Mesenchymal stem cell (in vitro differentiated cells and primary cell): ENCODE measurements at regions not wholly inside any gene's neighbourhood (a gene's known extent, or its start where the extent isn't known, plus 50 kb on each side); places are given as distances from the start of the nearest gene placed in this dataset. TPM values are rescaled to one million over a fixed set of nuclear protein-coding genes. Genes with fewer than 3 reads are reported as not detected.
A peak's percentile ranks its signal among the peaks of the same experiment; 100 is the strongest.

ENCODE experiments used
- DNase-seq: peaks from one replicate; pipeline ENCODE4 v3.0.0-alpha.2; 2013
- H2AFZ ChIP-seq: one replicate; pipeline ENCODE4 v1.6.1; 2013; ENCODE audit warnings: low read depth, mild to moderate bottlenecking, control low read depth, inconsistent platforms, low read length, moderate library complexity
- H2AK5ac ChIP-seq: 2 replicates; pipeline ENCODE4 v1.6.1; 2013; ENCODE audit warnings: low read length, moderate library complexity, mild to moderate bottlenecking, inconsistent platforms; ENCODE audit not compliant: severe bottlenecking
- H2BK120ac ChIP-seq: one replicate; pipeline ENCODE4 v1.6.1; 2013; ENCODE audit warnings: low read depth, mild to moderate bottlenecking, inconsistent platforms, low read length, moderate library complexity
- H2BK12ac ChIP-seq, 2 experiments: one replicate each; pipeline ENCODE4 v1.6.1; 2013; ENCODE audit warnings: inconsistent platforms in 2 of 2, low read length in 2 of 2, mild to moderate bottlenecking in 2 of 2, moderate library complexity in 2 of 2, control low read depth in 1 of 2
- H2BK15ac ChIP-seq: one replicate; pipeline ENCODE4 v1.6.1; 2013; ENCODE audit warnings: mild to moderate bottlenecking, low read depth, inconsistent platforms; ENCODE audit not compliant: poor library complexity, severe bottlenecking
- H2BK5ac ChIP-seq: 2 replicates; pipeline ENCODE4 v1.6.1; 2013; ENCODE audit warnings: low read depth, mild to moderate bottlenecking, low read length, control low read depth, inconsistent platforms; ENCODE audit not compliant: poor library complexity, severe bottlenecking
- H3K14ac ChIP-seq, 2 experiments: one replicate each; pipeline ENCODE4 v1.6.1; 2013; ENCODE audit warnings: inconsistent platforms in 2 of 2, low read length in 2 of 2, control low read depth in 1 of 2, mild to moderate bottlenecking in 1 of 2, moderate library complexity in 1 of 2
- H3K18ac ChIP-seq, 2 experiments: one replicate each; pipeline ENCODE4 v1.6.1; 2013; ENCODE audit warnings: inconsistent platforms in 2 of 2, low read length in 2 of 2, control low read depth in 1 of 2, low read depth in 1 of 2, mild to moderate bottlenecking in 1 of 2
- H3K23ac ChIP-seq, 2 experiments: one replicate each; pipeline ENCODE4 v1.6.1; 2013; ENCODE audit warnings: inconsistent platforms in 2 of 2, low read length in 2 of 2, mild to moderate bottlenecking in 2 of 2, moderate library complexity in 2 of 2, control low read depth in 1 of 2
- H3K27ac ChIP-seq: 2 replicates; pipeline ENCODE4 v1.5.1; 2013; ENCODE audit warnings: mild to moderate bottlenecking, moderate library complexity, low read length, control low read depth, inconsistent platforms; ENCODE audit not compliant: poor library complexity, severe bottlenecking
- H3K27me3 ChIP-seq, 2 experiments: 2 replicates each; pipeline versions ENCODE4 v1.6.1 to v1.7.0; 2013; ENCODE audit warnings: low read length in 2 of 2, mild to moderate bottlenecking in 2 of 2, moderate library complexity in 2 of 2, control low read depth in 1 of 2, inconsistent platforms in 1 of 2; ENCODE audit not compliant: control insufficient read depth in 1 of 2, insufficient read depth in 1 of 2
- H3K36me3 ChIP-seq, 2 experiments: 2 replicates each; pipeline versions ENCODE4 v1.6.1 to v1.7.0; 2013; ENCODE audit warnings: low read length in 2 of 2, control low read depth in 1 of 2, inconsistent platforms in 1 of 2, low read depth in 1 of 2, mild to moderate bottlenecking in 1 of 2; ENCODE audit not compliant: insufficient read depth in 2 of 2, control insufficient read depth in 1 of 2
- H3K4ac ChIP-seq, 2 experiments: one replicate each; pipeline ENCODE4 v1.6.1; 2013; ENCODE audit warnings: inconsistent platforms in 2 of 2, low read length in 2 of 2, mild to moderate bottlenecking in 2 of 2, moderate library complexity in 2 of 2, control low read depth in 1 of 2, low read depth in 1 of 2
- H3K4me1 ChIP-seq: 2 replicates; pipeline ENCODE4 v1.6.1; 2013; ENCODE audit warnings: low read depth, low read length, control low read depth; ENCODE audit not compliant: control insufficient read depth, insufficient read depth
- H3K4me2 ChIP-seq: 2 replicates; pipeline ENCODE4 v1.6.1; 2013; ENCODE audit warnings: low read length, mild to moderate bottlenecking, inconsistent platforms; ENCODE audit not compliant: poor library complexity, severe bottlenecking
- H3K4me3 ChIP-seq, 2 experiments: 2 replicates each; pipeline versions ENCODE4 v1.5.1 to v1.7.0; 2013; ENCODE audit warnings: low read length in 2 of 2, mild to moderate bottlenecking in 2 of 2, control low read depth in 1 of 2, low read depth in 1 of 2; ENCODE audit not compliant: insufficient read depth in 1 of 2
- H3K79me1 ChIP-seq: replicated peaks from 2 replicates; pipeline ENCODE4 v1.6.1; 2013; ENCODE audit warnings: mild to moderate bottlenecking, control low read depth, low read length, inconsistent platforms; ENCODE audit not compliant: poor library complexity, severe bottlenecking
- H3K9ac ChIP-seq: 2 replicates; pipeline ENCODE4 v1.7.0; 2013; ENCODE audit warnings: mild to moderate bottlenecking, low read length, moderate library complexity
- H3K9me3 ChIP-seq: 2 replicates; pipeline ENCODE4 v1.7.0; 2013; ENCODE audit warnings: mild to moderate bottlenecking, low read length; ENCODE audit not compliant: control insufficient read depth
- H4K8ac ChIP-seq: one replicate; pipeline ENCODE4 v1.6.1; 2013; ENCODE audit warnings: inconsistent platforms, mild to moderate bottlenecking, low read length, moderate library complexity
- H4K91ac ChIP-seq: one replicate; pipeline ENCODE4 v1.6.1; 2013; ENCODE audit warnings: mild to moderate bottlenecking, low read length, inconsistent platforms
- WGBS: methylation state at CpG from one replicate; pipeline ENCODE4 v1.1.7; 2013; ENCODE audit warnings: mixed read lengths; 5-methylcytosine and 5-hydroxymethylcytosine counted together
- small RNA-seq: library from polyadenylated mRNA; stranded (forward); fragments of <200 nt; extraction: miRNeasy Mini kit (QIAGEN cat#:217004); gene quantifications from one replicate; pipeline ENCODE3, GENCODE V24; 2013; ENCODE audit warnings: low read depth

DNA sequence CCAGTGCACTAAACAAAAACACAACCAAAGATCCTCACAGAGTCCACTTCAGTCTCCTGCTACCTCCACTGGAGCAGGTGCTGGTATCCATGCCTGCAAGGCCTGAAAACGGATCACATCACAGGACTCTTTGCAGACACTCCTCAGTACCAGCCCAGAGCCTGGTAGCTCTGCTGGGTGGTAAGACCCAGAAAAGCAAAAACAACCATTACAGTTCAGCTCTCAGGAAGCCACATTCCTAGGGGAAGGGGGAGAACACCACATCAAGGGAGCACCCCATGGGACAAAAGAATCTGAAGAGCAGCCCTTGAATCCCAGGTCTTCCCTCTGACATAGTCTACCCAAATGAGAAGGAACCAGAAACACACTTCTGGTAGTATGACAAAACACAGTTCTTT lies 52.5 kb upstream of the PFN2 start:
- Histone ChIP-seq H2BK12ac (no peak overlapping the region), H2BK5ac (no peak overlapping the region), H3K27ac (no peak overlapping the region), H3K9me3 (peaks cover 20% of the 10 kb centered on the region), H2BK15ac (no peak overlapping the region), H4K91ac (no peak overlapping the region), H3K27me3 (no peaks in the 10 kb centered on the region), H3K4me1 (peaks cover 9% of the 10 kb centered on the region), H3K79me1 (no peaks in the 10 kb centered on the region), H3K18ac (no peak overlapping the region), H2BK120ac (no peak overlapping the region), H2AK5ac (no peak overlapping the region), H3K14ac (no peak overlapping the region), H3K4ac (no peak overlapping the region), H3K36me3 (no peaks in the 10 kb centered on the region), H3K4me3 (no peak overlapping the region), H3K9ac (no peak overlapping the region), H2AFZ (no peak overlapping the region), H3K4me2 (no peak overlapping the region), H3K23ac (no peak overlapping the region), H4K8ac (no peak overlapping the region)
- 82% methylated on average over 1 of the region's 1 CpG for WGBS
- DNase-seq = no peak

DNA sequence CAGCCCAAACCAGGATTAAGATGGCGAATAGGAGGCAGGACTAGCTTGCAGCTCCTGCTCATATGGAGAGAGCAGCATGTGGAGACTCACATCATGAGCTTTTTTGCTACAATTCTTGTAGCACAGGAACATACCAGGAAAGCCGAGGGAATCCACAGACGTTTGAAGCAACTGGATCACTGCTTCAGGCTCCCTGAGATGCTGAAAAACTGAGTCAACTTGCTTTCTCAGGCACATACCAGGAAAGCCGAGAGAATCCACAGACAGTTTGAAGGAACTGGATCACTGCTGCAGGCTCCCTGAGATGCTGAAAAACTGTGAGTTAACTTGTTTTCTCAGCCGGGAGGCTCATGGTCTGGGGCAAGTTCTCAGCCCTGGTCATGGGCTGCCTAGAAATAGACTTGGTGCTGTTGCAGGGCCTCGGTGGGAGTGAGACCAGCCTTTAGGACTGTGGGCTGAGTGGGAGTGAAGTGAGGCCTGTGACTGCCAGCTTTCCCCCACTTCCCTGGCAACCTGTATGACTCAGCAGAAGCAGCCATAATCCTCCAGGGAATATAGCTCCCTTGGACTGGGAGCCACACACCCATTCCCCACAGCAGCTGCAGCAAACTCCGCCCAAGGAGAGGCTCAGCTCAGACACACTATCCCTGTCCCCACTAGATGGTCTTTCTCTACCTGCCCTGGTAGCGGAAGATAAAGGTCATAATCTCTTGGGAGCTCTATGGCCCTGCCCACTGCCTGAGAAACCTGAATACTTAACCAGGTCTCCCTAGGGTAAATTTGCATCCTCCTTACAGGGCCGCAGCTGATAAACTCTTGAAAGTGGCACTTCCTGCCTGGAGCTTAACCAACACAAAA lies 51.9 kb upstream of the PFN2 start:
- 87% methylated on average over 9 of the region's 9 CpGs for whole genome bisulfite sequencing
- Histone ChIP-seq H3K18ac (peak overlapping the region in 1 of 2 experiments; percentile 21), H3K4me3 (no peak overlapping the region), H2BK12ac (no peak overlapping the region), H2BK5ac (no peak overlapping the region), H3K9ac (no peak overlapping the region), H4K8ac (peak overlapping the region; percentile 7), H2BK15ac (no peak overlapping the region), H4K91ac (peak overlapping the region; percentile 39), H3K23ac (no peak overlapping the region), H3K4me1 (peaks cover 9% of the 10 kb centered on the region), H3K27me3 (no peaks in the 10 kb centered on the region), H3K9me3 (peaks cover 20% of the 10 kb centered on the region), H2AK5ac (no peak overlapping the region), H3K36me3 (no peaks in the 10 kb centered on the region), H2BK120ac (no peak overlapping the region), H3K4ac (peak overlapping the region in 1 of 2 experiments; percentile 64), H2AFZ (no peak overlapping the region), H3K79me1 (no peaks in the 10 kb centered on the region), H3K4me2 (no peak overlapping the region), H3K27ac (no peak overlapping the region), H3K14ac (no peak overlapping the region)
- no peak for DNase-seq

DNA sequence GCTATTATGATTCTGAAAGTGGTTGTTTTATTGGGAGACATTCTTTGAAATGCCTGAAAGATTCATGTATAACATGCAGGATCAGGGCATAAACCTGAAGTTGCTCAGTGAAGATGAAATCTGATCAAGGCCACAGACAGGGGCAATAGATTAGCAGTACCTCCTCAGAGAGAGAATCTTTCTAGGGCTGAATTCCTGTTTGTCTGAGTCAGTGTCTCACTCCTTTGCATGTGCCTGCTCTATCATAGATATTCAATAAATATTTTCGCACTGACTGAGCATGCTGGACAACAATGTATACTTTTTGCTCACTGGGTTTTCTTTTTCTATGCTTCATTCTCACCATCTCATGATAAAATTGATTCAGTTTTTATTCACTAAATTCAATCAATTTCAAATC lies 49.8 kb upstream of the PFN2 start:
- 26% methylated on average over 1 of the region's 1 CpG for WGBS
- H3K27ac ChIP-seq = no peak overlapping the region

More for the DNA sequence above, 49.8 kb upstream of the PFN2 start:
- no peak overlapping the region for H3K4me3 ChIP-seq
- no peak overlapping the region for H2BK5ac ChIP-seq
- no peak overlapping the region for H3K23ac ChIP-seq
- peaks cover 9% of the 10 kb centered on the region for H3K4me1 ChIP-seq
- H2BK120ac ChIP-seq = no peak overlapping the region
- H3K9ac ChIP-seq = no peak overlapping the region
- H3K18ac ChIP-seq = no peak overlapping the region
- no peak overlapping the region for H3K4ac ChIP-seq
- H3K9me3 ChIP-seq = peaks cover 17% of the 10 kb centered on the region
- no peak overlapping the region for H2AK5ac ChIP-seq
- no peaks in the 10 kb centered on the region for H3K27me3 ChIP-seq
- H2BK15ac ChIP-seq = no peak overlapping the region
- no peak overlapping the region for H2BK12ac ChIP-seq
- H3K14ac ChIP-seq = no peak overlapping the region
- no peaks in the 10 kb centered on the region for H3K79me1 ChIP-seq
- no peak overlapping the region for H2AFZ ChIP-seq
- no peak overlapping the region for H3K4me2 ChIP-seq
- DNase-seq = peak; percentile 36
- no peak overlapping the region for H4K8ac ChIP-seq
- H3K36me3 ChIP-seq = no peaks in the 10 kb centered on the region
- no peak overlapping the region for H4K91ac ChIP-seq

Small RNA genes lying in the stretch of these regions (small RNA-seq; reads per million reads assigned to genes)
- gene RF00004 (not detected), gene RPL32P9 (not detected)
